Effector CD4-positive, alpha-beta T cell (primary cell): ENCODE measurements at regions not wholly inside any gene's neighbourhood (a gene's known extent, or its start where the extent isn't known, plus 50 kb on each side); places are given as distances from the start of the nearest gene placed in this dataset.

ENCODE experiments used
- DNase-seq: peaks from one replicate; pipeline ENCODE4 v3.0.0-alpha.2; 2020

DNA sequence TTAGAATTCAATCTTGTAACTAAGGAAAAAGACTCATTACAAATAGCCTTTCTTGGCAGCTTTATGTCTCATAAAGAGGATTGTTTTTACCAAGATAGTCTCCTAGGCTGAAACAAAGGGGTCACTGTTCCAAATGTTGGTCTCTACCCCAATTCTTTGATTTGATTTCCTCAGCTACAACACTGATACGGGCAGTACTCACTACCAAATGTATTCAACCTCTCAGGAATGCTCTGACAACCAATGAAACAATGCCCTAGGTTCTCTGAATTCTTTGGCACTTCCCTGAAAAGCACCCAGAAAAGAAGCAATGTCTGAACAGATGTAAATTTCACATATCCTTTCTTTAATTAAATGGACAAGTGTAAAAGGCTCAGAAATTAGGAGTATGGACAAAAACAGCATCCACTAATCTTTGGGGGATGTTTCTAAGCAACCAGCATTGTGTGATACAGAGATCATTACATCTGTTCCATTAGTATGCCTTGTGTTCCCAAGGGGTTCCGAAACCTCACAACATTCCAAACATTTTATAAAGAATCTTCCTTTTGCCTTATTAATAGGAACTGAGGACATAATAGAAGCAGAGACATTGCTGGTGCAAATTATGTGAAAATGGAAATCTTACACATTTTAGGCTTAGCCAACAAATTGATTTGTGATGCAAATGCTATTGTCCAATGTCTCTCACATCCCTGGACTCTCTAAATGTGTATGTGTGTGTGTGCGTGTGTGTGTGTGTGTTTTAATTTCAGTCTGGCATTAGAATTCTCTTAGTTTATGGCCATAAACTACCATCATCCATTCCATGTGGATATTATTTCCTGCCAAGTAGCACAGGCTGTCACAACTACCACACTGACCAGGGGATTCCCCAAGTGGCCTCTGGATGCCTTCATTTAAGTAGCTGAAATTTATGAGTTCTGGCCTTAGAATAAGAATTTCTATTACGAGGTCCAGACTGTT, 276.0 kb downstream of the MTX2 start:
- no peak for DNase-seq

DNA sequence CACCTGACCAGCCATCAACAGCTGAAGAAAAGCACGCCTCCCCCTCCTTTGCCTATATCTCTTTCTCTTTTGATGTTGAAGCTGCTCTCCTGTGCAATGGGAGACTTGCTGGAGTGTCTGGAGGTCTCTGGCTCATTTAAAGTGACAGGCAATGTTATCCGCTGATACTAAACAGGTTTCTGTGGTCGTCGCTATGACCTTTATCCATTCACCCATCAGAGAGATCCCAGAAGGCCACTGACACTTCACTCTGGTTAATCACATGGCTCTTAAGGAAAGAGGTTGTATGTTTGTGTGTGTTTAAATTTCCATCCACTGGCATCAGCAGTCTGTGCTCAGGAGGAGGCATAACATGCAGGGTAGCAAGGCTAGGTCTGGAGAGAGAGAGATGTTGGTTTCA, 277.3 kb downstream of the MTX2 start:
- no peak for DNase-seq

DNA sequence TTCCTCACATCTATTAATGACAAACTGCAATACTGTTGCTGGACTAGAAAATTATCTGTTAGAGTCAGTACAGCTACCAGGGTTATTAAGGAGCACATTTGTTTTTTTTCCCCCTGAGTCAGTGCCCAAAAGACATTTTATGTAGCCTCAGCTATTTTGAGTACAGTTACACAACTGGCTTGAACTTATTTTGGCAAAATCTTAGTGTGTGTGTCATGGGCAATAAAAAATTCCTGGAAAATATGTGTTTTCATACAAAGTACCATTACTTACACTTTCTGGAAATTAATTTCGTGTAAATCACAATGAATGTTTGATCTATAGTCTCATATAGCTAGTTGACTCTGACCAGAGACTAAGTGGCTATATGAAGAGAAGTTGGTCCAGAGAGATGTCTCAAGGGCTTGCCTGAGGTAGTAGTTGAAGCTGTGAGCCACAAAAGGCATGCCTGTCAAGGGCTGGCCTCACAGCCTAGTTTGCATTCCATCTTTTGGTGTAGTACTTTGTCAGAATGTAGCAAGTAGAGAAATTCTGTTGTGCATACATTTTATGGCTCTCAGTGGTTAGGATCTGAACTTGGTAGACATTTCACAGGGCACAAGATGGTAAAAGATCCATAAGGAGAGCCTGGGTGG, 283.4 kb downstream of the MTX2 start:
- no peak for DNase-seq

DNA sequence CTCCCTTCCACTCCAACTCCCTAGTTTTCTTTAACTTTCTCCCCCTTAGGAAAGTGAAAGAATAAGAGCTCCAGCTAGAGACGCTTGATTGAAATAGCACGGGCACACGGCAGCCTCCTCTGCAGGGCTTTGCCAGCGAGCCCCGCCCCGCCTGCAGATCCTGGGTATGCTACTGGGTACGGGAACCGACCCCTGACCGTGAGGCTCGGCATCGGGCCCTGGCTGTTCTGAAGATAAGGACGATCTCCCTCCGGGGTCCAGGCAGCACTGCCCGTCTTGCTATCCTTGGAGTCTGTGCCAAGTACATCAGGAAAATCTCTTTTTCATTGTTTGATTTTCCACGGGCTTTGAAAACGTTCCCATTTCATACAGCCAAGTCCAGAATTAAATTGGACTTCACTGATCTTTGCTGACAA, 284.5 kb downstream of the MTX2 start:
- no peak for DNase-seq

DNA sequence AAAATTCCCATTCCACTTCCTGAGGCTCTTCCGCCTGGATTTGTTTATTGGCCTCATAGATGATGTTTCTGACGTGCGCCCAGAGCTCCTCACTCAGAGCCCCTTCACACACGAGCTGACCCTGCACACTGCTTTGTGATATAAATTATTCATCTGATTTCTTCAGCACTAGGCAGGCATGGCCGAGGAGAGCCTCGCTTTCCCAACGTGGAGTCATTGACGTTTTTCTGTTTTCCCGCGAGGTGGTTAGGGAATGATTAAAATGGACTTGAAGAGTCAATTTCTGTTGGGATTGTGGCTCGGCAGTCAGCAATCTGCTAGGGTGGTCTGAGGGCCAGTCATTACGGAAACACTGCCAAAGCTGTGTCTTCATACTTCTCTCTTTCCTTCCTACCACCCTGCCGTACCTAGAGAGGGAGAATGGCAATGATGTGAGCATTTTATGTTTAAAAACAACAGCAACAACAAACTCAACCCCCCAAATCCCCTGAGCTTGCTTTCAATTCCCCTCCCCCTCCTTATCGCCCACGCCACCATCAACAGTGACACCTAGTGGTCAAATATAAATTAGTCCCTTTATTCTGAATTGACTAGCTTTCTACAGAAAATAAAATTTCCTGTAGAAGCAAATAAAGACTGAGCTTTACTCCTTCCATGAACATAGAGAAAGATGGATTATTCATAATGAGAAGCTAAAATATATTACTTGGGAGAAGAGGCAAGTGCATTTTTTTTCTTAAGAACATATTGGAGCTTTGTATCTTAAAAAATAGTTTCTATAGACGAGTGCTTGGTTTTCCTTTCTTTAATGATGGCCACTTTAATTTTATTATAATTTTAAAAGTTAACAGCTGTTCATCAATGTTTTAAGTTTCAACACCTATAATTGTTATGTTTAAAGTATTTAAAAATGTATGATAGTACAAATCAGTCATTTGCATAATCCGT, 285.1 kb downstream of the MTX2 start:
- DNase-seq, result no peak

DNA sequence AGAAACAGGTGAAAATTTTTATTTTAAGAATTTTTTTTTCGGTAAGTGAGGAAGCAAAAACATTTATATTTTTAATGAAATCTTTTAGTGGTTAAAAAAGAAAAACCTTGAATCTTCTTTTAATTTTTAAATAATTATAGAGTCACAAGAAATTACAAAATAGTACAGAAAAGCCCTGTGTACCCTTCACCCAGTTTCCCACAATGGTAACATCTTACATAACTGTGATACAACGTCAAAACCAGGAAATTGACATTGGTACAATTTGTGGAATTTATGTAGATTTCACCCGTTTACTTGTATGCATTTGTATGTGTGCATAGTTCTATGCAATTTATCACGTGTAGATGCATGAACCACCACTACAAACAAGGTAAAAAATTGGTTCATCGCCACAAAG, 285.9 kb downstream of the MTX2 start:
- DNase-seq, result no peak

DNA sequence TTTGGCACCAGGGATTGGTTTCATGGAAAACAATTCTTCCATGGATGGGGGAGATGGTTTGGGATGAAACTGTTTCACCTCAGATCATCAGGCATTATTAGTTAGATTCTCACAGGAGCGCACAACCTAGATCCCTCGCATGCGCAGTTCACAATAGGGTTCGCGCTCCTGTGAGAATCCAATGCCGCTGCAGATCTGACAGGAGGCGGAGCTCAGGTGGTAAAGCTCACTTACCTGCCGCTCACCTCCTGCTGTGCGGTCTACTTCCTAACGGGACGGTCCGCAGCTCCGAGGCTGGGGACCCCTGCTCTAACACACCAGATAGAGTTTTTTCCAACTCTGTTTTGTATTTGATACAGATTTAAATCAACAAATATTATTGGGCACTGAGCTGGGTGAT, 286.5 kb downstream of the MTX2 start:
- DNase-seq, result no peak

DNA sequence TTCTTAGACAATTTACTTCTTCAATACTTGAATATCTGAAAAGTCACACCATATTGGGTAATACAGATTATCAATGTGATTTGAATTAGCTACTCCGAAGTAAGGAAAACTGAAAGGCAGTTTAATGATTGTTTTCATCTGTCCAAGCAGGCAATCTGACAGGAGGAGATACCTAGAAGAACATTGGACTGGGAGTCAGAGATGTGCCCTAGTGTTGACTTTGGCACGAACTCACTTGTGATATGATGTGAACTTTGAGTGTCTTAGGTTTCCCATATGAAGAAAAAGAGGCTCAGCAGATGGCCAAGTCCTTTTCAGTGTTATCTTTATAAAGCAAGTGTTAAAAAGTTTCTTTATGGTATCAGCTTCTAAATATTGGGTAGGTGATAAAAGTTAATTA, 287.1 kb downstream of the MTX2 start:
- DNase-seq, result no peak

DNA sequence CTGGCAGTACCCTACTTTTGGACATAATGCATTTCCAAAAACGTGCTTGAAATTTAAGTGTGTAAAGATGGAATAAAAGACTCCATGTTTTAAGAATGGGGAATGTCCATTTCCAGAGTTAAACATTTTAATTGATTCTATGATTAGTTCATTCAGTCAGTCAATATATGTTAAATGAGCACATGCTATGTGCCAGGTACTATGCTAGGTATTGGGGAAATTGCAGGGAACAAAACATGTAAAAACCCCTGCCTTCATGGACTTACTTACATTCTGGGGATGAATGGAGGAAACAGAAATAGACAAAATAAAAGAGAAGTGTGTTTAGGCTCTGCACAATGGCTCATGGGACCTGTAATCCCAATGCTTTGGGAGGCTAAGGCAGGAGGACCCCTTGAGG, 288.6 kb downstream of the MTX2 start:
- no peak for DNase-seq

DNA sequence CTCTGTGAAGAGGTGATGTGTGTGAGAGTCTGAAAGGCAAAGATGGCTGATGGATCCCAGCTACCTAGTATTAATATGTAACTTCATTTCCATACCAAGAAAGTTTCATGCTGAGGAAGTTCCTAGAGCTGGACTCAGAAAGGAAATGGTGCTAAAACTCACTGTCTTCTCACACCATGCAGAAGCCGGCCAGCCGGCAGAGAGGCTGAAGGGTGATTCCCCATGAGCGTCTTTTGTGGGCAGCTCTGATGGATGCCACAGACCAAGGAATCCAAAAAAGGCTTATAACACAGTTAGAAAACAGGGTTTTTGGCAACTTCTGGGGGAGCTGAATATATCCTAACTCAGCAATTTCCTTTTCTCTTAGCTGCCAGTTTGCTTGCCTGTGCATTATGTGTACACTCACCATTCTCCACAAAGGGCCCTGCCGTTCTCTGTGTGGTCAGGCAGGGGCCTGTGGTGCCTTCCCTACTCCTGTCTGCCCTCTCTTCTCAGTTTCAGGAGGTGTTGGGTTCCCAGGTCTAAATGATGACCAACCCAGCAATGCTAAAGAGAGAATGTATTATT, 289.4 kb downstream of the MTX2 start:
- no peak for DNase-seq

DNA sequence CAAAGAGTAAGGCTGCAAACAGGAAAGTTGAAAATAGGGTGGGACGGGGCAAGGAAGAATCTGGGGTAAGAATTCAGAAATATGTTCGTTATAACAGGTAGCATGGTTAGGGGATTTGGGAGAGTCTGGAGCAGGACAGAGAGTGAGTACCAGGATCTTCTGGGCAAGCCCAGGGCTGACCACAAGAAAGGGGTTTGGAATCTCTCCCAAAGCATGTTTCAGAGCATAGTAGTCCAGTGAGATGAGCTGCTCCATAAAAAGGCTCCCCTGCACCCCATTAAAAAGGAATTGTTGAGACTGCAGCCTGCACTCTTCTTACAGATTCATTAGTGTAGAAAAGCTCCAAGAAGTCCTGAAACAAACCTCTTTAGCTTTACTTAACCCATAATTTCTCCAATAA, 291.1 kb downstream of the MTX2 start:
- no peak for DNase-seq

DNA sequence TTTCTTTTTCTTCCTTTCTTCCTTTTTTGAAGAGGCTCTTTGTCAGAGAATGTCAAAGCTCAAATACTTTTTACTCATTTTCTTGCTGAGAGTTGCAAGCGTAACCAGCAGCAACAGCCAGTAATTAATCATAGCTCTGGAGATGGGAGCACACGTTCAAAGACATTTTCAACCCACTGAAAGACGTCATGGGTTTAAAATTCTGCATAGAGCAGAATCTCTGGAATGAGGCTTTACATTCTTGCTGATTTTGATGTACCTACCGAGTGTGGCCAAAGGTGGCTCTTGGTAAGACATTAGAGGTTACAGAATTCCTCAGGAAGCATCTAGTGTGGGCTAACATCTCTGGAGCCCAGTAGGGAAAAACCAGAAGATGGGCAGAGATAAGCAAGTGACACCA, 292.5 kb downstream of the MTX2 start:
- DNase-seq, result no peak

DNA sequence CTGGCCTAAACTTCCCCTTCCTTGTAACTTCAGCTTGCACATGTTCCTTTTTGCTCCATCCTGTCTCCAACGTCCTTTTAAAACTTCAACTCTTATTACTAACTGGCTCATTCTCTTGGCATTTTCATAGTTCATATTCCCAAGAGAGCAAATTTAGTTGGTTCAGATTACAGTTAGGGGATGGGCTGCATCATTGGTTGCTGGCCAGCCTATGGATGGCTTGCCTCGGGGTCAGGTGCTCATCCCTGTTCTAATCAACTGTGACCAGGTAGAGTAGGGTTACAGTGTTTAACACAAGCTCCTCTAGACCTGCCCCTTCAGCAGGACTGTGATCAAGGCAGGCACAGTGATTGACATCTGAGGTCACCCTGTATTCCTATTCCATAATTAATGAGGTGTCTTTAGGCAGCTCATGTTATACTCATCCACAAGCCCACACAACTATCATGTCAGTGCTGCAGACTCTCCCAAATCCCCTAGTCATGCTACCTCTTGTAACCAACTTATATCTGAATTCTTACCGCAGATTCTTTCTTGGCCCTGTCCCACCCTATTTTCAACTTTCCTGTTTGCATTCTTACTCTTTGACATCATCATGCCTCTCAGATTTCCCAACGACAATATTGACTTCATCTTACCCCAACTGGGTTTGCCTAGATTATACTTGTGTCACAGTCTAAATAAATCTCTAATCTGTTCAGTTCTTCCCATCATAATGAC, 293.3 kb downstream of the MTX2 start:
- DNase-seq, result no peak

DNA sequence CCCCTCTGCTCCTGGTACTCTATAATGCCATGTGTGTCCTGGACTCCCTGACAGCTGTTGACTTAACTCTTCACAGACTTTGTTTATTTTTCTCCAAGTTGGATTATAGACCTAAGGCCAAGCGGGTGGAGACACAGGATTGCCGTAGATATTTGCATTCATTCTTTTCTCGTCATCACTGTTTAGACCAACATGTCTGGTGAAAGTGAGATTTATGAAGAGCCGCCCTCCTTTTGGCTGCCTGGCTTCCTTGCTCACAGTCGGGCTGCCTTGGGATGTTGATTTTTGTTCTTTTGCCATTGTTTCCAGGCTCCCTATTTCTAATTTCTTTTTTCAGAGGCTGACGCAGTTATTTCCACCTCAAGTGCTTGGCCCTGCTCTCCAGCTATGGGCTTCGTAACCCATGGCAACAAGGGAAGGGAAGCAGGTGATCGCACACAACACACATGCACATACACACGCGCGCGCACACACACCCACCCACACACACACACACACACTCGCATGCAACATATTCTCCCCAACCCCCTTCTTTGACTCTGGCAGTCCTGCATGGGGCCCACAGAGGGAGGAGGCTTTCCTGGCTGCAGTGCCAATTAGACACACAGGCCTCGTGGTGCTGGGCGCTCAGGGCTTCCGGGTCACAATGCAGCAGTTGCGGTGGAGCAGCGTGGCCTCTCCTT, 296.5 kb downstream of the MTX2 start:
- no peak for DNase-seq

DNA sequence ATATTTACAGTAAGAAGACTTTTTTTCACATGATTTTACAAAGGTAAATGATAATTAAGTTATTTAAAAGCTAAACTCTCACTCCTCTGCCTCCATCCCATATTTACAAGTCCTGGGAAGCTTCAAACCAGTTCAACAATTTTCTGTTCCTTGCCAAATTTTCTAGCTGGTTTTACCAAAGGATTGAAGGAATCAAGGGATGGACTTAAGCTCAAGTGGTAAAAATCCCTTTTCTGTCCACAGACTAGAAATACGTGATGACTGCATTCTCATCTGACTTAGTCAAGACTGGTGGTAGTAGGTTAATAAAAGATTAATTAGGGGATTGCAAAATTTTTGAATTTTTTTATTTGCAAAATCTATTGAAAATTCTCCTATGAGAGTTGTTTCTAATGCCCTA, 297.3 kb downstream of the MTX2 start:
- DNase-seq, result no peak

DNA sequence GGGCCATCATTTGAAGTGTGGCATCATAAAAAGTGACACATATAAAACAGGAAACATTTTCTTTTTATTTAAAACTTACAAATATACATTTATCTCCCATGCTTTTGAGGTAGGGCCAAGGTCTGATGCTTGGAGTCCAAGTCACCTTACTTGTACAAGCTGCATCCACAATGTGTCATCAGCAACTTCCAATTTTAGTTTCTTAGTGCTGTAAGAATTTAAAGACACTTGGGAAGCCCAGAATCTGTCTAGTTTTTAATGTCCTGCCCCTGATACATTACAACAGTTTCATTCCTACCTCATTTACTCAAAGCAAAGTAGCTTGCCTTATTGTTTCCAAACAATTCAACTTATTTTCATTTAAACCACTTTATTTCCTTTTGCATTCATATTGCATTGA, 297.7 kb downstream of the MTX2 start:
- no peak for DNase-seq

DNA sequence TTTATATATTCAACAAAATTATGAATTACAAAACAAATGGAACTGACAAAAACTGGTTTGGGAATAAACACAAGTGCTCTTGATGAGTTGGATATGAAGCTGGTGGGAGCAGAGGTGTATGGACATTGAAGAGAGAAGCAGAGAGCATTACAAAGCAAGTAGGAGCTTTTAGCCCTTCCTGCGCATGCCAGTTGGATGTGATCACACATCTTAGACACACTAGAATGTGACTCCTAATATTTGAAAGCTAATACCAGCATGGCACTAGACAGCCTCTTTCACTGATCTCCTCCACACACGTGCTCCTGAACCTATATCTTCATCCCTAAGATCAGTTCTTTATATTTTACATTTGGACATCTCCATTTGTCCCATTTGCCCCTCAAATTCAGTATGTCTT, 298.1 kb downstream of the MTX2 start:
- DNase-seq, result no peak

DNA sequence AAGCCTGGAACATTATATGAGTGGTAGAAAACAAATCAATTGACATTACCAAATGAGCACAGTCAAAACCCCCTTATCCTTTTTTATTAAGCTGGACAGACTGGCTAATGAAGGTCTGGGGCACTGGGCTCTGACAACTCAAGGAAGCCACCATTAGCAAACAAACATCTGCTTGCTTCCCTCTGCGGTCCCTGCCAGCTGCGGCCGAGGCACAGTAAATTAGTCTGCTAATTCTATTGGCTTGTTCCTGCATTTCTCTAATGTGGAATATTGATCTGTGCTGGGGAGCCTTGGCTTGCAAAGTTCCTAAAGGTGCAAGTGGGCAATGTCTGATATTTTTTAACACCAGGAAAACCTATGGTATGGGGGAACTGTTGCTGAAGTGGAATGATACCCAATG, 300.3 kb downstream of the MTX2 start:
- DNase-seq, result no peak

DNA sequence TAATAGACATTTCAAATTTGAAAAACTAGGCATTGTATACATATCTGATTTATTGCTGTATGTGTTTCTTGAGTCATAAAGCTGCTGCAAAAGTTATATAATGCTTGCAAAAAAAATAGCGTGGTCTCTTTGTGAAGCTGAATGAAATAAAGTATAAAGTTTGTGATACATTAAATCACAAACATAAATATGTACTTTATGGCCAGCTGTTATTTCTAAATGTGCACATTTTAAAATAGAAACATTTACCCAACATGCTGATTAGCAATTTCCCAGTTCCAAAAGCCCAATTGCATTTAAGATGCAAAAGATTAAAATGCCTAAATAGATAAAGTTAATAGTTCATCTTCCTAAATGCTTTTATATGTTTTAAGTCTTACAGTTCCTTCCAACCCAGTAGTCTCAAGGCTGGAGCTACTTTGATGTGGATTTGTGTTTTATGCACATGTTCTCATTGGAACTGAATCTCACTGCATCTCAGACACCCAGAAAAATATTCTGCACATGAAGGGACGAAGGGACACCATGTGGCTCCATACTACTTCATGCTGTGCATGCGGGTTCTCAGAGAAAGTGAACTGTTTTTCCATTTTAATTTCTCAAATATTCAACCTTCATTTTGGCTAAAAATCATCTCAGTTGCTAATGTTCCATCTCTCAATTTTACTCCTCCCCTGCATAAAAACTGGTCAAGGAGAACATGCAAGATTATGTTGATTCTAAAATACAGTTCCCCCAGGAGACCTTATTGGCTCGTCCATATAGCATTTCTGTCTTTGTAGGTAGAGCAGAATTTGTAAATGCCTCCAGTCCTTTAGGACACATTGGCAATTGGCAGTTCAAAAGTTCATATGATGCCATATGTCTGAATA, 304.6 kb downstream of the MTX2 start:
- DNase-seq, result no peak

DNA sequence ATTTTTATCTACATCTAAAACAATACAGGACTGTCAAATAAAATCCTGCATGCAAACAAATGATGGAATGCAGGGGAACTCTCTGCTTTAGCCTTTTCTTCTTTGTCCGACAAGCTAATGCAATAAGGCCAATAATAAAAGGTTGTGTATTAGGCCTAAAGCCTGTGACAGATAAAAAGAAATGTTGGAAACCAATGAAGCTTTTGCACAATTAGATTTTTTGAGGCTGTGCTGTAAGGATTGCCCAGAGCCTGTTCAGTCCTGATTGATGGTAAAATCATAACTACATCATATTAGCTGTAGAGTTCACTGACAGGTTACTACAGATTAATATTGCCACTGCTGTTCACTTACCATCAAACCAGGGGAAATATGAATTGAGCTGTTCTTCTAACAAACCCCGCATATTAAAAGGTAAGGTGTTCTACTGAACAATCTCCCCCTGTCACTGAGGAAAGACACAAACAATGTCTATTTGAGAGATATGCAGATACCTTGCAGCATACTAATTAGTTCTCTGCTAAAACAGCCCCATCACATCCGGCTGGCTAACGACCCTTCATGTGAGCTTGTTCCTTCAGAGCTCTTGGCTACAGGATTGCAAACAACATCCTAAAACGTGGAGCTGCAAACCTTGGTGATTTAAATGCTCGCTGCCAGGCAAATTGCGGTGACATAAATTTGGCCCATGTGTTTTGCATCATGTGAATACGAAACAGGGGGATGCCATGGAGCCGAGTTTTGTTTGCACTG, 305.4 kb downstream of the MTX2 start:
- DNase-seq, result no peak
